Fibroblast of the aortic adventitia (primary cell): ENCODE measurements at regions not wholly inside any gene's neighbourhood (a gene's known extent, or its start where the extent isn't known, plus 50 kb on each side); places are given as distances from the start of the nearest gene placed in this dataset.

Experiments
- DNase-seq: peaks from one replicate; pipeline ENCODE4 v3.0.0-alpha.2; 2010; ENCODE audit warnings: low read depth
- H3K4me3 ChIP-seq: 2 replicates; pipeline ENCODE4 v1.5.1; 2011; ENCODE audit warnings: low read depth, mild to moderate bottlenecking, control low read depth, low read length, moderate library complexity
- TF ChIP-seq, protein P1 (sequence below): IDR thresholded peaks from 2 replicates; pipeline ENCODE4 v1.5.1; 2011; ENCODE audit warnings: mild to moderate bottlenecking, low read length, control low read depth, inconsistent platforms; ENCODE audit not compliant: insufficient read depth

DNA sequence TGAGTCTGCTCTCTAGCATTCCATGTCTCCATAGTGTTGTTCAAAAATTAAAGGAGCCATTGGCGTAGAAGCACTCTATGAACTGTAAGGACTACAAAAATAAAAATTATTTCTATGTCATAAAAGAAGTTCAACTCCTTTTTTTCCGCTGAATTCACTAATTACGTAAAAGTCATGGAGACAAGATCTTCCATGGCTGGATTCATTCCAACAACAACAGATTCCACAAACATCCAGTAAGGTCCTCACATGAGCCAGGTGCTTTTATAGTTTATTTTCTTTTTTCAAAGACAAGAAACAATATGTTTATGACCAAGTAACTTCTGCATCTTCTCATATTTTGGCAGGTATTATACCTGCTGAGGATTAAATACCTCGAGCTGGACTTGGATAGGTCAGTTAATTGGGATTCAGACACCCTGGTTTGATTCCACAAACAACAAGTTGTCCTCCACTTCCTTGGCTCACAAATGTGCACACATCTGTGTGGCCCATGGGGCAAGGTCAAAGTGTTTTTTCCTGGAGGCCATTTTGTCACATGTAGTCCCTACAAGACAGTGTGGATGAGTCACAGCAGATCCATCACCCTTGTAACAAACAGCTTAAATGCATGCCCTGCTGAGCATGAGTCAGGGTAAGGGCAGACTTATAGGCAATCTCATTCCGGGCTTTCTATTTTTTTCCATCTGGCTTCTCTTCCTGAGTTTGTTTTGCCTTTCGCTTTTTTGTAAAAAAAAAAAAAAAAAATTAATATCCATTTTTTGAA, 475.6 kb downstream of the COG6 start:
- DNase-seq, result peak; percentile 29
- TF ChIP-seq, protein P1, sequence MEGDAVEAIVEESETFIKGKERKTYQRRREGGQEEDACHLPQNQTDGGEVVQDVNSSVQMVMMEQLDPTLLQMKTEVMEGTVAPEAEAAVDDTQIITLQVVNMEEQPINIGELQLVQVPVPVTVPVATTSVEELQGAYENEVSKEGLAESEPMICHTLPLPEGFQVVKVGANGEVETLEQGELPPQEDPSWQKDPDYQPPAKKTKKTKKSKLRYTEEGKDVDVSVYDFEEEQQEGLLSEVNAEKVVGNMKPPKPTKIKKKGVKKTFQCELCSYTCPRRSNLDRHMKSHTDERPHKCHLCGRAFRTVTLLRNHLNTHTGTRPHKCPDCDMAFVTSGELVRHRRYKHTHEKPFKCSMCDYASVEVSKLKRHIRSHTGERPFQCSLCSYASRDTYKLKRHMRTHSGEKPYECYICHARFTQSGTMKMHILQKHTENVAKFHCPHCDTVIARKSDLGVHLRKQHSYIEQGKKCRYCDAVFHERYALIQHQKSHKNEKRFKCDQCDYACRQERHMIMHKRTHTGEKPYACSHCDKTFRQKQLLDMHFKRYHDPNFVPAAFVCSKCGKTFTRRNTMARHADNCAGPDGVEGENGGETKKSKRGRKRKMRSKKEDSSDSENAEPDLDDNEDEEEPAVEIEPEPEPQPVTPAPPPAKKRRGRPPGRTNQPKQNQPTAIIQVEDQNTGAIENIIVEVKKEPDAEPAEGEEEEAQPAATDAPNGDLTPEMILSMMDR, result no peak
- no peak overlapping the region for H3K4me3 ChIP-seq

DNA sequence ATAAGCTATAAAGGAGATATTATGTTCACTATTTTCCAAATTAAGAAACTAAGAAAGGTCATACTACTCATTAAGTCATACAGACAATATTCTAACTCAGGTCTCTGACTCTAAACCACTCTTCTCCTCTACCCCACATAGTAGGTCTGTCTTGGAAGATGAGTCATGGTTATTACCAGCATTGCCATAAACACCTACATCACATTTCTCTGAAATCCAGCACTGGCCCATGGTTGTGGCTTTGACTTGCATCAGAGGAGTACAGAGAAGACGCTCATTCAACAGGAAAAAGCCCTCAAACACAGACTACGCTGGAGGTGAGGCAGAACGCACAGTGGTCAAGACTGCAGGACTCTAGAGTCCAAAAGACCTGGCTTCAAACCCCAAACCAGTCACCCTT, 476.8 kb downstream of the COG6 start:
- no peak for DNase-seq
- TF ChIP-seq, protein P1, result no peak
- H3K4me3 ChIP-seq, result no peak overlapping the region

DNA sequence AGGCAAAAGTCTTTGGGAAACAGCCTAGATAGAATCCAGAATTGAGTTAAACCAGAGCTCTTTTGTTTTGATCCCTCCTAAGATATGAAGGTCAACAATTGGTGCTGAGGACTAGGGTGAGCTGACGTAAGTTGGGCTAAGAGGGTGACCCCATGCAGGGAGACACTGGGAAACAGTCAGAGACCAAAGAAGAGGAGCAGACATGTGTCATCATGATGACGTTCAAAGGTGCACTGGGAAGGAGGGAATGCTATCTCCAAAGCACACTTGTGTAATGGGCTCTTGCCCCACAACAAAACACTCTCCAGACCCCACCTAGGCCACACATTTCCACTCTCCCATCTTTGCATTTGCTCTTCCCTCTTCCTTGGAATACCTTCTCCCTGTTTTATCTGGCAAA, 481.4 kb downstream of the COG6 start:
- TF ChIP-seq, protein P1, result no peak
- no peak overlapping the region for H3K4me3 ChIP-seq
- no peak for DNase-seq

DNA sequence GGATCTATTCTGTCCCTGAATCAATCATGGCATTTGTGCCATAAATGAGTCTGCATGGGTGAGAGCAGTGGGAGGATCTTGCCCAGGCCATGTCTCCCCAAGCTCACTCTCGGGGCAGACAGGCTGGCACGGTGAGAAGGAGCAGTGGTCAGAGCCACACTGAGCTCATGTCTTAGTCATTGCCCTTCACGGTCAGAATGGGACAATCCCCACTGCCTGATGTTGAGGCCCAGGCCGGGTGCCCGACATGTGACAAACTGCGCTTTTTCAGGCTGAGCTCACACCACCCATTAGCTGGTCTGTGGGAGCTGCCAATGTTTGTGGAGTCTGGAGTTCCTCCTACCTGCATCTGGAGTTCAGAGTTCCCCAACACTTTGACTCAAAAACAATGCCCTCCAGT, 481.9 kb downstream of the COG6 start:
- no peak overlapping the region for H3K4me3 ChIP-seq
- no peak for DNase-seq
- TF ChIP-seq, protein P1, result no peak

DNA sequence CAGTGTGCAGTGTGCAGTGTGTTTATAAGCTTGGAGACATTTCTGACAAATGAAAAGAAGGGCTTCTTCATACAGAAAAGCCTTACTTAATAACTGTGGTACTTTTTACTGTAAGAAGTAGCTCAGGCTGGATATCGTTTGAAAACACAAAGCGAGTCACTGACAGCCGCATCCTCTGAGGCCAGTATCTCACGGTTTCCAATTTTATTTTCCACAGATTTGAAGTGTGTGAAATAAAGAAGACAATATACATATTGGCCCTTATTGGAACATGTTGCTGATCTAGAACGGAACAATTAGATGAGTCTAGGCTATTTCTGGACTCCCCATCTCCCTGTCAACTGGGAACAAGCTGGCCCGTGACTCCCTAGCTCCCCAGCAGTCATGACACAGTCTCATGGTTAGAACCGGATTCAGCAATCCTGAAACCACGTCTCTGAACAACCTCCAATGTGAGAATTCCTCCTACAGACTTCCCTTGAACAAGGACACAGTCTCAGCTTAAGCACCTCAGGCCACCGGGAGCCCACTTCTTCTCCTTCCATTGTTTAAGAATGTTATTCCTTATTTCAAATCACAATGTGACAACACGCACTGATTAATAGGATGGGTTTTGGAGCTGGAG, 484.5 kb downstream of the COG6 start:
- no peak for DNase-seq
- no peak overlapping the region for H3K4me3 ChIP-seq
- TF ChIP-seq, protein P1, result no peak

DNA sequence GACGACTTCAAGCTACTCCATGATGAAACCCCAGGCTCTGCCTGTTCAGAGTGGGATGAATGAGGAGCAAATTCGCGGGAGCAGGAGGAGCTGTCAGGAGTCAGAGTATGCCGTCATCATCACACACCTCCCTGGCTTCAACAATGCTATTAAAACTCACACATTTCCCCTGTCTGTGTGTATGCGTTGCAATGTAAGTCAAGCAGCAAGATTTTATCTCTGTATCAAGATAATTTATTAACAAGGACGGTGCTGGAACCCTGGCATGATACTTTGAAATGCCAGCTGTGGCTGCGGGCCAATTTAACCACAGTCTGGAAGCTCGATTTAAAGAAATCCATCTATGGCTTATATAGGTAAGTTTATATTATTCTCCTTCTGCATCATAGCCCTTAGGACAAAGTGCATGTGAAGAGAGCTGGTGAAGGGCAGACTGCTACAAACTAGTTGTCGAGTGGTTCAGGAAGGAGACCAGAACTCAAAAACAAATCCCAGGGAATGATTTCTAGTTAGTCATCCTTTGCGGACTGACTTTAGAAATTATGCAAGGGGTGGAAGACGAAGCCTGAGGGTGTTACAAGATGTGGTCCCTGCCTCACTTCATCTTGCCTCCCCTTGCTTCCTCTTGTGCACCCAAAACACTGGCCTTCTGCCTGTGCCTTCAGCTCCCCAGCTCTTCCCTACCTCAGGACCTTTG, 486.5 kb downstream of the COG6 start:
- DNase-seq, result no peak
- no peak overlapping the region for H3K4me3 ChIP-seq
- TF ChIP-seq, protein P1, result no peak
